H9 (cell line): ENCODE measurements at regions not wholly inside any gene's neighbourhood (a gene's known extent, or its start where the extent isn't known, plus 50 kb on each side); places are given as distances from the start of the nearest gene placed in this dataset.

Experiments used
- DNase-seq: peaks from one replicate; pipeline ENCODE4 v3.0.0-alpha.2; 2017
- H2AFZ ChIP-seq: one replicate; pipeline ENCODE4 v1.6.1; 2013; ENCODE audit warnings: mild to moderate bottlenecking, low read length, control low read depth, moderate library complexity
- H2AK5ac ChIP-seq: 2 replicates; pipeline ENCODE4 v1.6.1; 2013; ENCODE audit warnings: low read length, control low read depth, mixed read lengths; ENCODE audit not compliant: insufficient read length
- H2BK120ac ChIP-seq: one replicate; pipeline ENCODE4 v1.6.1; 2013; ENCODE audit warnings: low read depth, mild to moderate bottlenecking, low read length, control low read depth, inconsistent platforms; ENCODE audit not compliant: poor library complexity, severe bottlenecking
- H2BK12ac ChIP-seq: 2 replicates; pipeline ENCODE4 v1.6.1; 2013; ENCODE audit warnings: low read length, control low read depth, mixed read lengths, low read depth; ENCODE audit not compliant: insufficient read length
- H2BK15ac ChIP-seq: 2 replicates; pipeline ENCODE4 v1.6.1; 2013; ENCODE audit warnings: low read depth, low read length, control low read depth
- H2BK20ac ChIP-seq: one replicate; pipeline ENCODE4 v1.6.1; 2013; ENCODE audit warnings: low read depth, mild to moderate bottlenecking, low read length, control low read depth, inconsistent platforms; ENCODE audit not compliant: poor library complexity, severe bottlenecking
- H2BK5ac ChIP-seq: 2 replicates; pipeline ENCODE4 v1.6.1; 2013; ENCODE audit warnings: low read length, control low read depth, mixed read lengths; ENCODE audit not compliant: insufficient read length
- H3K14ac ChIP-seq: 2 replicates; pipeline ENCODE4 v1.6.1; 2013; ENCODE audit warnings: low read length, control low read depth; ENCODE audit not compliant: insufficient read depth
- H3K18ac ChIP-seq: 2 replicates; pipeline ENCODE4 v1.6.1; 2013; ENCODE audit warnings: low read depth, mild to moderate bottlenecking, mixed read lengths, low read length, control low read depth; ENCODE audit not compliant: insufficient read length
- H3K23ac ChIP-seq: 2 replicates; pipeline ENCODE4 v1.6.1; 2013; ENCODE audit warnings: low read length, control low read depth, mixed read lengths, low read depth; ENCODE audit not compliant: insufficient read length
- H3K23me2 ChIP-seq: 2 replicates; pipeline ENCODE4 v1.6.1; 2013; ENCODE audit warnings: low read depth, mild to moderate bottlenecking, mixed read lengths, low read length, control low read depth; ENCODE audit not compliant: insufficient read length, poor library complexity, severe bottlenecking
- H3K27ac ChIP-seq: 2 replicates; pipeline ENCODE4 v1.5.1; 2013; ENCODE audit warnings: low read length, control low read depth, mixed read lengths, low read depth; ENCODE audit not compliant: insufficient read length
- H3K27me3 ChIP-seq: 2 replicates; pipeline ENCODE4 v1.6.1; 2013; ENCODE audit warnings: low read length, control low read depth, inconsistent platforms; ENCODE audit not compliant: insufficient read depth
- H3K4ac ChIP-seq: 2 replicates; pipeline ENCODE4 v1.6.1; 2013; ENCODE audit warnings: low read depth, mild to moderate bottlenecking, control low read depth, inconsistent platforms, low read length, moderate library complexity
- H3K4me1 ChIP-seq: 2 replicates; pipeline ENCODE4 v1.6.1; 2013; ENCODE audit warnings: low read length, control low read depth, inconsistent platforms; ENCODE audit not compliant: insufficient read depth
- H3K4me2 ChIP-seq: 2 replicates; pipeline ENCODE4 v1.6.1; 2013; ENCODE audit warnings: low read length, control low read depth, mixed read lengths; ENCODE audit not compliant: insufficient read length, insufficient read depth
- H3K56ac ChIP-seq: 2 replicates; pipeline ENCODE4 v1.6.1; 2013; ENCODE audit warnings: low read depth, mild to moderate bottlenecking, mixed read lengths, low read length, control low read depth; ENCODE audit not compliant: insufficient read length
- H3K79me1 ChIP-seq: 2 replicates; pipeline ENCODE4 v1.6.1; 2013; ENCODE audit warnings: low read depth, mild to moderate bottlenecking, moderate library complexity, low read length, control low read depth, inconsistent platforms; ENCODE audit not compliant: insufficient read depth, poor library complexity, severe bottlenecking
- H3K79me2 ChIP-seq: 2 replicates; pipeline ENCODE4 v1.6.1; 2013; ENCODE audit warnings: low read length, control low read depth, inconsistent platforms; ENCODE audit not compliant: insufficient read depth
- H3K9ac ChIP-seq: 2 replicates; pipeline ENCODE4 v1.6.1; 2013; ENCODE audit warnings: low read length, control low read depth, mixed read lengths; ENCODE audit not compliant: insufficient read length; ENCODE audit errors: extremely low read depth
- H3K9me3 ChIP-seq: one replicate; pipeline ENCODE4 v1.6.1; 2013; ENCODE audit warnings: low read depth, low read length, inconsistent platforms; ENCODE audit not compliant: control insufficient read depth
- H3T11ph ChIP-seq: one replicate; pipeline ENCODE4 v1.6.1; 2013; ENCODE audit warnings: mild to moderate bottlenecking, low read length, control low read depth, inconsistent platforms
- H4K20me1 ChIP-seq: one replicate; pipeline ENCODE4 v1.6.1; 2013; ENCODE audit not compliant: control insufficient read depth, insufficient read length, insufficient read depth
- H4K5ac ChIP-seq: 2 replicates; pipeline ENCODE4 v1.6.1; 2013; ENCODE audit warnings: low read depth, mild to moderate bottlenecking, mixed read lengths, low read length, control low read depth; ENCODE audit not compliant: insufficient read length
- H4K8ac ChIP-seq: replicated peaks from 2 replicates; pipeline ENCODE4 v1.6.1; 2013; ENCODE audit warnings: low read length, control low read depth, mixed read lengths, low read depth; ENCODE audit not compliant: insufficient read length
- H4K91ac ChIP-seq: 2 replicates; pipeline ENCODE4 v1.6.1; 2013; ENCODE audit warnings: low read depth, mild to moderate bottlenecking, moderate library complexity, mixed read lengths, low read length, control low read depth; ENCODE audit not compliant: insufficient read length
- H3K27ac Mint-ChIP-seq, 3 experiments: 2 replicates in 2 of 3; 3 replicates in 1 of 3; pipeline ENCODE4 v1.8.0; 2020 to 2021; ENCODE audit warnings: mixed read lengths in 3 of 3, mild to moderate bottlenecking in 1 of 3, moderate library complexity in 1 of 3
- H3K27me3 Mint-ChIP-seq: 2 replicates; pipeline ENCODE4 v1.8.0; 2021; ENCODE audit warnings: low read depth, mild to moderate bottlenecking, moderate library complexity, mixed read lengths
- H3K36me3 Mint-ChIP-seq, 3 experiments: 2 replicates in 2 of 3; 3 replicates in 1 of 3; pipeline ENCODE4 v1.8.0; 2020 to 2021; ENCODE audit warnings: low read depth in 3 of 3, mixed read lengths in 3 of 3; ENCODE audit not compliant: insufficient read depth in 1 of 3
- H3K4me1 Mint-ChIP-seq, 2 experiments: 2 replicates each; pipeline ENCODE4 v1.8.0; 2020; ENCODE audit warnings: mixed read lengths in 2 of 2
- H3K4me3 Mint-ChIP-seq, 2 experiments: 2 replicates in 1 of 2; 3 replicates in 1 of 2; pipeline ENCODE4 v1.8.0; 2020 to 2021; ENCODE audit warnings: mild to moderate bottlenecking in 2 of 2, mixed read lengths in 2 of 2, moderate library complexity in 1 of 2
- H3K9me3 Mint-ChIP-seq, 2 experiments: 2 replicates in 1 of 2; 3 replicates in 1 of 2; pipeline ENCODE4 v1.8.0; 2020; ENCODE audit warnings: mild to moderate bottlenecking in 2 of 2, mixed read lengths in 2 of 2, moderate library complexity in 1 of 2
- CTCF ChIP-seq: fragments of 200-600 bp; sonication (generic); conservative IDR thresholded peaks from 3 replicates; pipeline ENCODE4 v1.8.0; 2021; ENCODE audit warnings: antibody characterized with exemption, mild to moderate bottlenecking
- WGBS: extraction: QIAGEN DNeasy Blood & Tissue Kit; methylation state at CpG from one replicate; pipeline ENCODE4 v1.1.7; 2013; ENCODE audit warnings: missing lambda C conversion rate, low lambda C conversion rate, mixed read lengths; ENCODE audit not compliant: insufficient read length; ENCODE audit errors: extremely low coverage; 5-methylcytosine and 5-hydroxymethylcytosine counted together

- Histone ChIP-seq H3K27me3 (no peaks in the 10 kb centered on the region), H4K20me1 (no peaks in the 10 kb centered on the region), H3K4me1 (peaks cover 2% of the 10 kb centered on the region; the same call in 1 of the 2 replicates), H3K56ac (no peak overlapping the region), H3K9ac (no peak overlapping the region), H4K8ac (no peak overlapping the region), H2BK5ac (no peak overlapping the region), H2BK120ac (no peak overlapping the region), H2BK20ac (no peak overlapping the region), H3K18ac (no peak overlapping the region), H2AK5ac (no peak overlapping the region), H3K23me2 (no peaks in the 10 kb centered on the region), H3K79me2 (no peaks in the 10 kb centered on the region), H3T11ph (no peak overlapping the region), H2BK15ac (no peak overlapping the region), H2BK12ac (no peak overlapping the region), H3K4me2 (no peak overlapping the region), H3K27ac (no peak overlapping the region), H4K91ac (no peak overlapping the region), H3K79me1 (no peaks in the 10 kb centered on the region), H2AFZ (no peak overlapping the region), H3K14ac (no peak overlapping the region), H3K4ac (no peak overlapping the region), H3K9me3 (no peaks in the 10 kb centered on the region), H4K5ac (no peak overlapping the region), H3K23ac (no peak overlapping the region)
- no peaks in the 10 kb centered on the region; a peak in 1 of 5 replicates for H3K9me3 Mint-ChIP-seq
- no peak for TF ChIP-seq CTCF
- H3K4me3 Mint-ChIP-seq, result no peak overlapping the region
- no peaks in the 10 kb centered on the region for H3K27me3 Mint-ChIP-seq
- no peak overlapping the region for H3K27ac Mint-ChIP-seq
- WGBS, result no CpG with 5 or more reads among the region's 2 CpGs
- H3K36me3 Mint-ChIP-seq, result no peaks in the 10 kb centered on the region
- DNase-seq, result no peak
- H3K4me1 Mint-ChIP-seq, result peaks cover 14 to 23% of the 10 kb centered on the region in 2 experiments
Observed at GRCh38 chr21:22889445-22889844, 1891.2 kb downstream of the NCAM2 start.
